ENCODE measurements at regions not wholly inside any gene's neighbourhood (a gene's known extent, or its start where the extent isn't known, plus 50 kb on each side); places are given as distances from the start of the nearest gene placed in this dataset.

DNA sequence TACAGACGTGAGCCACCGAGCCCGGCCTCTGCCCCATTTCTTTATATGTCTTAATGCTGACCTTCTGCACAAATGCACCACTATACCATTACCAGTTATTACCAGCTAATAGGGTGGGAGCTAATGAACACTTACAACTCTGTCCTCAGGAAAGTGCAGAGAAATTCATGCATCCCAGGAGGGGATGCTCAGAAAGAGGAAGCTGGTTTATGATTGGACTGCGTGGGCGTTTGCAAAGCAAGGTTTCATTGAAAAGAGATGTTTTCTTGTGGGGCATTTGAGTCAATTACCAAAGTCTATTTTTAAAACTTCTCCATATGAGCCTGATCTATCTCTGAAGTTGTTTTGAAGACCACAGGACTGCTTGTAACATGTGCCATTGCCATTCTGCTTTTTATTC lies 417.7 kb upstream of the CELF2 start:
- DNase-seq (ENCODE audit: low read depth): no peak

DNA sequence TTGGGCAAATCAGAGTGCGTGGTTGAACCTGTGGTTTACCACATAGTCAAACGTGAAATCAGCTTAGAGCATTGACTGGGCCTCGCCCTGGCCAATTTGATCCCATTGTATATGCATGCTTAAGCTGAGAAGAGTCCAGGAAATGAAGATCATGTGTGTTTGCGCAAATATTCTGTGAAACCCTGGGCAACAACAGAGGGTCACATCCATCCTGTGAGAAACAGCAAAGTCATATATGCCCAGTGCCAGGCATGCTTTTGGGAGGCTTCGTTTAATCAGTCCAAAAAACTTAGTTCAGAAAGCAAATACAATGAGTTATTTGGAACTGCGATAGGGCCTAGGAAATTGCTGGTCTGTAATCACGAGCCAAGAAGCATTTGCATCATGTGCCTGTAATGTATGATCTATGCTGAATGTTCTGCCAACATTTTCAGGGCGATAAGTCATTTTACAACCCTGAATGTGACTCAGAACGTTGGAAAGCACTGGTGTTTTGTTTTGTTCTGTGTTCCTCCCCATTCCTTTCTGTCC lies 412.1 kb upstream of the CELF2 start:
- DNase-seq (ENCODE audit: low read depth): peak; percentile 98

DNA sequence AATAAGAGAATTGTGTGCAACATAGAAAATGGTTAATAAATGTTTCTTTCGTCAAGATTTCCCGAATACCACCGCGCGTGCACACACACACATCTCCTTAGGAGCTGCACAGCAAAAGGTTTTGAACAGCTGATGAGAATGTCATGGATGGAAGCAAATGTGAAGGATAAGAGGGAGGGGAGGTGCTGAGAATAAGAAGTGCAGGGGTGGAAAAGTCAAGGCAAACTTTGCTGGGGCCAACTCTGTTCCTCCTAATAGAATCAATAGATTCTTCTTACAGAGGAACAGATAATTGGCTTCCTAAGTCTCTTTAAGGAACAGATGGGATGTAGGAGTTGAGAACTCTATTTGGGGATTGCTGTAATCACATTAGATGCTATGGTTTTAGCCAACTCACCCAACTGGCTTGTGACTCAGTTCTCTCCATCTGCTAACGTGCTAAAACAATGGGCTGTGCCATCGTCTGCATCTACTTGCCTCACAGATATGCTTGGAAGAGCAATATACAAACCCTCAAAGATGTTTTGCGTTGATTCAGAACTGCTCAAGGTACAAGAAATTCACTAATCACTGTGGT lies 408.2 kb upstream of the CELF2 start:
- no peak for DNase-seq (ENCODE audit: low read depth)

DNA sequence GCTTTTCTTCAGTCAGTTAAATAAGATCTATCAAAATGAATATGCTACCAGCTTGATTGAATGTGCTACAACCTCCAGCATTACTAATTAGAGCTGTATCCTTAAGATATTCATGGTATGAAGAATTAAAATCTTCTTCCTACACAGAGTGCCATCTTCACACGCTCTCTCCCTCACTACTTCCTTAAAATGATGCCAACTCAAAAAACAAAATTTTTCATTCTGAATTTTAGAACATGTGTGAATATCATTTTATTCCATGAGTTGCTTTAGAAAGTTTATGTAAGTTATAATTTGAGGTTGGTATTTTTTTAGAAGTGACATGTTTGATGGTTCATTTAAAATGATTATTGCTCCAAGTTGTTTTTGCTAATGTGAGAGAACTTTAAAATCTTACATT lies 407.5 kb upstream of the CELF2 start:
- DNase-seq (ENCODE audit: low read depth): no peak

DNA sequence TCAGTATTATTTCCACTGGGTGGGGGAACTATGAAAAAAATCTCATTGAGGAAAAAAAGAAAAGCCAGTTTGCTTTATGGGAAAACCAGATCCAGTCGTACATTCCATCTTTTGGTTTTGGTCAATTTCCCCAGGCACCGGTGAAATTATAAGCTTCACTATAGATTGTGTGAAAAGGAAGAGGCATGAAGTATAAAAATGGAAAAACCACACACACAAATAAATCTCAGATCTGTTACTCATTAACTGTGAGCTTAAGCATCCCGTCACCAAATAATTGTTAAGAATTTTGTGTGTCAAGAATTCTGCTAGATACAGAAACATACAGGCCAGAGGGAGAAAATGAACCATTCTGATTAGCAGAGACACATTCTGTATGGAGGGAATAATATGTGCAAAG lies 405.5 kb upstream of the CELF2 start:
- DNase-seq (ENCODE audit: low read depth): no peak

DNA sequence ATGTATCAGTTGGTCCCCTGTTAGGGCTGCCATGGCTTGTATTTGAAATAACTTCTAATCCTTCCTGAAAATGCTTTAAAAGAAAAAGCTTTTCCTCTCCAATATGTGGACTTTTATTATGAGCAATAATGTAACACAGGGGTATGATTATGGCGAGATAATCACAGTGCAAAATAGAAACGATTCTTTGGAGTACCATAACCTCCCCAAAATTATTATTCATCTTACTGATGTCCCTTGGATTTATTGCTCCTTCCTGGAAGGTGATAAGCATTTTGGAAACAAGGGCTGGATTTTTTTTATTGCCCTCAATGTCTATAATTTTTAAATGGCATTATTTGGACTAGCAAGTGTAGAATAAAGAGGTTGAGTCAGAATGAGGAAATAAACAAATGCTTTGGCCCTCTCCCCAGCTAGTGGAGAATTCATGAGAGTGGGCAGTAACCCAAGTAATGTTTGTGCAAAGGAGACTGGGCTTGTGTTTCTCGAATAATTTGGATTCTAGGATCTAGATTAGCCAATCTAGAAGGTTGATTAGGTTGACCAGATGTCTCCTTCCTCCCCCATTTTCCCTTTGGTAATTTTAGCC lies 403.9 kb upstream of the CELF2 start:
- peak; percentile 9 for DNase-seq (ENCODE audit: low read depth)

DNA sequence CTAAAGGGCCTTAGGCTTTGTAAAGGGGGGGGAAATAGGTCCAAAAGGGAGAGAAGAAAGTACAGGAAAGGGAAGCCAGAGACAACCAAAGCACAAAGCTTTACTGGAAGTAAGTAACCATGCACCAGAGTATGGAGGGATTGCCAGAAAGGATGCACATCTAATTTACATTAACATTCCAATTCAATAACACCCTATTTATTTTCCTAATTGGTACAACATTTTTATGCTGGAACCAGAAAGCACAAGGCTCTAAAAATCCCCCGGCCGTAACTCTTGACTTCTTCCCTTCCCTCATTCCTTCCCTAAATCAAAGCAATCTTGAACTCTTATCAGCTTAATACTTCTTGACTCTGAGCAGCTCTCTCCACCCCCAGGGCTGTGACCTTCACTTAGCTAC lies 400.0 kb upstream of the CELF2 start:
- no peak for DNase-seq (ENCODE audit: low read depth)

DNA sequence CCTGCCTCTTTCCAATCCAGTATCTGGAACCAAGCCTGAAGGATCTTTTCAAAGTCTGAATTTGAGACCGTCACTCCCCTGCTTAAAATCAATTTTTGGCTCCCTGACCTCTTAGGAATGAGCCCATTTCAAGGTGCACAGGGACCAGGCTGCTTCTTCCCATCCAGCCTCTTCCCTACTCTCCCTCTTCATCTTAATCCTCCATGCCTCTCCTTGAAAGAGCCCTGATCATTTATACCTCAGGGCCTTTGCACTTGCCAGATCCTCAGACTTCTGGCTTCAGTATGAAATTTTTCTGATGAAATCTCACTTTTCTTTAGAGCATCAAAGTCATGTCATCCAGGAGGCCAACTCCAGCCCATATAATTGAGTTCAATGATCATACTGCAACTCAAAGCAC lies 399.5 kb upstream of the CELF2 start:
- no peak for DNase-seq (ENCODE audit: low read depth)

DNA sequence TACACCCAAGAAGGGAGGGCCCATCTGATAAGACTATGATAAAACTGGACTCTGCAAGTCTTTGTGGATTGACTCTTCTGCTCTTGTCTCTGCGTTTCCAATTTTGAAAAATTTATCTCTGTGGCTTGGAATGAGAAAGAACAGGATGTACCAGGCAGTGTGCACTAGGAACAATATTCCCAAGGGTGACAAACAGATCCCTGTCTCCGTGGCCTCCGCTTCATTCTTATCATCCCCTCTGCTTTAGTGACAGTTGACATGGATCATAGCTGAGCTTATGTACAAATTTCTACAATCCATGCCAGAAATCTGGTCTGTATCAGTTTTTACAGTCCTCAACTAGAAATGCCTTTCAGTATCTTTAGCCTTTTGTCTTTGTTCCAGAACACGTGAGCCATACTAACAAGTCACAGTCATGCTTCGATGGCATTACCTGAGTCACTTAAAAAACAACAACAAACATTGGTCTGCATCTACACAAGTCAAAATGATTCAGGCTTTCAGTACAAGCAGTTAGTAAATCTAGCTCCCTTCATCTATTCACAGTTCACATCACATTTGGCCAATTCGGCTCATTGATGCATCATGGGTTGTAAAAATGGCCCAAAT lies 393.6 kb upstream of the CELF2 start:
- DNase-seq (ENCODE audit: low read depth): no peak

DNA sequence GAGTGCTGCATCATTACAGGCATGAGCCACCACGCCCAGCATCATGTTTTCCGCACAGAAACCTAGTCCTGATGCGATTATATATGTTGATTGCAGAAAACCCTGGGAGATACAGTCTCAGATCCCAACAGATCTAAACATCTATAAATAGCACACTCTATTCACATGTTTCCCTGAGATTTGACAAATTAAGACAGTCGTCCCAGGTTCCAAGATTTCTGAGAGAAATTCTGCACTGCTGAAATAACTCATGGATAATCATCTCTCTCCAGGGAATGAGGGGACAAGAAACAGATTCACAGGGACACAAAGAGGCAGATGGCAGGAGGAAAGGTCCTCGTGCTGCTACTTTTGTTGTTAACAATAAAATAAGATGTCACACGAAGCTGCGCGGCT lies 393.1 kb upstream of the CELF2 start:
- DNase-seq (ENCODE audit: low read depth): no peak

DNA sequence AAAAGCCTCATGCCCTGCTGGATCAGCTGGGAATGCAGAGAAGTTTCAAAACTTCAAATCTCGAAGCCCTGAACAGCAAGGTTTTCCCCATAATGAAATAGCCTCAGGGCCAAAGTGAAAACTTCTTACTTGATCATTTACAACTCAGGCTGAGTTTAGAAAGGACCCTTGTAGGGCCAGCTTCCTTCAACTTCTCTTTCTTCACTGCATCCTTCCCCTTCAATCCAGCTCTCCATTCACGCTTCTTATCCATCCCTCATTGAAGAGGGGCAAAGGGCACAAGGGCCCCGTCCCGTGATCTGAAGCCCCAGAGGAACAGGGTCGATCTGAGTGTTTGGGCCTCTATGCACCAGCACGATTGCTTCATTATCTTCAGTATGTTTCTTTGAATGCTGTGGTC lies 392.2 kb upstream of the CELF2 start:
- no peak for DNase-seq (ENCODE audit: low read depth)

DNA sequence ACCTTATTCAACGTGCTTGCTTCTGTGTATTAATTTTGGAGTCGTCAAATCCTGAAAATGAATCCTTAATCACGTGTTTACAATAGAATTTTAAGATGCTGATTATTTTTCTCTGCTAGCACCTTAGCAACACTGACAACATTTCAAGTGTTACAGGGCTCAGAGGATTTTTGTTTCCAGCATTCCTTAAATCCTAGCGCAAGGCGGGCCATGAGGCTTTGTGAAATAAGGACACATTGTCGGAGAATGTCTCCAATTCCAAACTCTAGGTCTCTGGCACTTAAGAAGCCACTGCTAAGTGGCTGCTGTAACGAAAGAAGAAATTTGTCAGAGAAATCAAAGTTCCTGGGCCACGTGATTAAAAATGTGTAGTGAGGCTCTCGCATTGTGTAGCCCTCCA lies 390.9 kb upstream of the CELF2 start:
- DNase-seq (ENCODE audit: low read depth): no peak

DNA sequence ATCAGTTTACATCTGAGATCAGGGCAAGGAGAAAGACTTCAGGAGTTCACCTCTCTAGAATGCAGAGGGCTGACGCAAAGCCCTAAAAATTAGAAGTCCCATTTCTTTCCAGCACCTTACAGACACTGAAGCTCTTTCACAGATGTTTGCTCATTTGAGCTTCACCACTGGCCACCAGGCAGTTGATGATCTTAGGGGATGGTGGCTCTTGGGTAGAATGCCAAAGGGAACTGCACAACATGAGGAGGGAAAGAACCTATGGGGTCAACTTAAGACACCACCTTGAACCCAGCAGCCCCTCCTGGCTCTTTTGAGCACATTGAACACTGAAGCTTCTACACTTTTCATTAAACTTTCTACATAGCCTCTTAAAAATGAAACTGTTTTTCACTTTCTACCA lies 390.3 kb upstream of the CELF2 start:
- no peak for DNase-seq (ENCODE audit: low read depth)

DNA sequence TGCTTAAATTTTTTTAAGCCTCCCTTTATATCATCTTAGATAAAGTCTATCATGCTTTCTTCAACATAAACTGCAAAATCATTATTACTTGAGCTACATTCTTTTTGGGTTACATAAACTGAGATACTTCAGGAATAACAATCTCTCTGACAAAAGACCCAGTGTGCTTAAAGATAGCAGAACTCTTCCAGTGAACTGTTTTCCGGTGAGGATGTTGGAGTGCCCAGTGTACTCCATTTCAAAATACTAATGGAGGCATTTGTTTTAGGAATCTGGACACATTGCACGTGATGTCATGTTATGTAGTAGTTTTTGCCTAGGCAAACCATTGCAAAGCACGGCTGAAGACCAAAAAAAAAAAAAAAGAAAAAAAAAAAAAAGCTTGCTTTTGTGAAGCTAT lies 388.2 kb upstream of the CELF2 start:
- no peak for DNase-seq (ENCODE audit: low read depth)

DNA sequence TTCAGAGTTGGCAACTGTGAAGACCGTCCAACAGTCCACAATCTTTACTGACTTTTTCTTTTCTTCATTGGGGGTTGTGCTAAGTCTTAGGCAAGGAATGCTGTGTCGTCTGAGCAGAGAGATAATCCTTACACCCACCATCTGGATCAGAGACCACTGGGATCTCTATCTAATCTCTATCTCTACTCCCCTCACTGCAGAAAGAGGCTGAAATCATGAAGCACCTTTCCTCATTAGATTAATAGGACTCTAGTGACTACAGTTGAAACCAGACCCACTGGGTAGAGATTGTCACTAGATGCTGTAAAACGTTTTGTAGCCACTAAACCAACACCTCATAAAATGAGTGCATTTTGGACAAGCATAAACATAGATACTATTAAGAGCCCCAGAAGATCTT lies 387.4 kb upstream of the CELF2 start:
- no peak for DNase-seq (ENCODE audit: low read depth)

DNA sequence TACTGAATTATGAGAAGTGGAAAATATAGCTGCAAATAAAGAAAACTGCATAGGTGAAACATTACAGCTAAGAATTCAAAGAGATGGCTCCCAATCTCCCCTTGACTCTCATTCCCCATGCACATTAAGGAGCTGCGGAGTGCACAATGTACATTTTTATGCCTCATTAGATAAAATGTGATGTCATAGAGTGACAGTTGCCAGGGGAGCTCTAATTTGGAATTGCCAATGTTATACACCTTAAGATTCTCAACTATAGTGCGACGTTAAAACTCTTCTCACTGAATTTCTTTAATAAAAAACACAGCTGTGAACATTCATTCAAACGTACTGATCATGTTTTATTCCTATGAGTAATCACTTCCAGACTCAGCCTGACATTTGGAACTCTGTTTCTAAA lies 386.9 kb upstream of the CELF2 start:
- no peak for DNase-seq (ENCODE audit: low read depth)

DNA sequence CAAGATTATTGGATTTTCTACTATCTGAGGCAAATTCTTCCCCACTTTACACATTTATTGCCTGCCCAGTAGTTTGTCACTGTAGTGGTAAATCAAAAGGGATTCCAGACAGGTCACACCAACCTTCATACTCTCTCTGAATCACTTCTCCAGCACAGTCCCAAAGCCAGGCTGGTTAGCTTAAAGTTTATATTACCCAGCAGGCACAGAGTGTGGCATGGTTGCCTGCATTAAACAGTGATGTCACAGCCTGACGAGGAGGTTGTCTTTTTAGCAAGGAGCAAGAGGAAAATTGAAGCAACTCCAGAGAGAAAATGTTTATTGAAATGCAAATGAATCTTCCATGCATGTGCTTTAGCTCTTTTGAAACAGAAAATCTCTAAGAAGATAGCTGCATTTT lies 375.5 kb upstream of the CELF2 start:
- DNase-seq (ENCODE audit: low read depth): no peak

DNA sequence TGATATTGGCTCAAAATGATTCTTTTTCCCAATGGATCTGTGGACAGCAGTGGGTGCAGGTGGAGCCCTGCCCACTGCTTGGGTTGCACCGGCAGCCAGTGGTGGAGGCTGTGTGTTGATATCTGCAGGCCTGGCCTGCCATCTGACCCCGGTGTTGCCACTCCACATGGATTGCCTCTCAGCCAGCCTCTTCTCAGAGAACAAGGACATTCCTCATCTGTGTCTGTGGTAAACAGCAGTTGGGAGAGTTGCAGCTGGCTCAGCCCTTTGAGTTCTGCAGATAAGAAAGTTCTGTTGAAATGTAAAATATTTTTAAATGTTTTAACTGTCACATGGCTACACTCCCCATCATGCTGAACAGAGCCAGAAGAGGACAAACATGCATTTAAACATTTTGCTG lies 374.9 kb upstream of the CELF2 start:
- no peak for DNase-seq (ENCODE audit: low read depth)

DNA sequence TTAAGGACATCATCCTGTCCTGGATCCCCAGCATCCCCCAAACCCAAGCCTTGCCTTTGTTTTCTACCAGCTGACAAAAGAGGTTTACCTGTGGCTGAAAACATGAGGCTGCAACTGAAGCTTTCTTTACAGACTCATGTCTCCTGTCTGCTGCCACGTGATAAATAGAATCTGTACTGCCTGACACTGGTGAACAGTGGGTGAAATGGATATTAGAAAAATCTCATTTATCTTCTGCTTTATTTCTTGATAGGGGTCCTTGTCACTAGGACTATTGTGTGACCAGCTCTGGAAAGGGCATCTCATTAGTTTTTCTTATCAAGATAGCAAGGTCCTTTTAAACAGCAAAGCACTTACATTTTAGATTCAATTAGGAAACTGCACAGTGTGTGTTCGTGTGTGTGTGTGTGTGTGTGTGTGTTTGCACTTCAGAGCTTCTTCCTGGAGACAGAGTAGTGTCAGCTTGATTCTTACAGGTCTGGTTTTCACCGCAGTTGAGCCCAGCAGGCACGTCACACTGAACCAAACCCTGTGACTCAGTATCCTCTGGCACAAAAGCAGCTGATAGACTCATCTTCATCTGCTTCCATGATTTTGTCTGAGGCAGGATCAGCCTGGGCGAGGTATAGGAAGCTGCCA lies 373.5 kb upstream of the CELF2 start:
- DNase-seq (ENCODE audit: low read depth): no peak

DNA sequence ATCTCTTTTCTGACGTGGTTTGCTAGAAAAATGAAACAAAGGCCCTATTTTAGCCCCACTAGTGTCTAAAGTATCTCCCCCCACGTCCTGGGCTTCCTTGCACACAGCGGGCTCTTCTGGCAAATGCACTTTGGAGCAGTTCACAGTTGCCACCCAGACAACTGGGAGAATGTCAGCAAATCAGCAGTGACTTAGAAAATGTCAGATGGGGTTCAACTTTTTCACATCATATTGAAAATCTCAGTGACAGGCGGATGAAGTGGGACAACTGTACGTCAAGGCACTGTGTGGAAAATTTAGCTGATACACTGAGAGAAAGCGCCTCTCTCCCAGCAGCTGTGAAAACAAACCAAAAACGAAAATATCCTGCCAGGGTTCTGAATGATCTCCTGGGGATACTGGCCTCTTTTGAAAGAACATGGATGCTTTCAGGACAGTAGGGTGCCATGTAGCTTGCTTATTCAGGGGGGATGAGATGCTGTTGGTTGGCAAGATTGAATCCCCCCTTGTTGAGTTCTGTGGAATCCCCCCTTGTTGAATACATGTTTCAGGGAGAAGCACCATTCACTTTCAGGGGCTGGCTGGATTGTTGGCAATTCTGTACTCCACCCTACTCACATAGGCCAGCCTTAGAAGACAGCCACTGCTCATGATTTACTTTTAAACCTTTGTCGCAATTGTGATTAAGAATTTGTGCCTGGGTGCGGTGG lies 372.8 kb upstream of the CELF2 start:
- DNase-seq (ENCODE audit: low read depth): no peak

DNA sequence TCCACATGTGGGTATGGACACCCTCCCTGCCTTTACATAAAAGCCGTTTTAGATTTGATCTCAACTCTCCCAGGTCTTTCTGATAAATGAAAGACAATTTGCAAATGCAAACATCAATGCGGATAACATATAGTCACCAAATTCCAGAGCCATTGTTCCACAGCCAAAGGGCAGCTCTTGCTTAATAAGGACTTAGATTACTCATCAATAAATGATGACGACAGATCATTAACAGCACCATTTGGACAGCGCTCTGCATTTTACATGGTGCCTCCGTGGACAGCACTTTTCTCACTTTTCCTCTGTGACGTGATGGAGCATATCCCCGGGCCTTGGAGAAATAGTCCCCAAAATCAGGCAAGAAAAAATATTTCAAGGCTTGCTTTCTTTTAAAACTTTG lies 370.3 kb upstream of the CELF2 start:
- DNase-seq (ENCODE audit: low read depth): no peak

DNA sequence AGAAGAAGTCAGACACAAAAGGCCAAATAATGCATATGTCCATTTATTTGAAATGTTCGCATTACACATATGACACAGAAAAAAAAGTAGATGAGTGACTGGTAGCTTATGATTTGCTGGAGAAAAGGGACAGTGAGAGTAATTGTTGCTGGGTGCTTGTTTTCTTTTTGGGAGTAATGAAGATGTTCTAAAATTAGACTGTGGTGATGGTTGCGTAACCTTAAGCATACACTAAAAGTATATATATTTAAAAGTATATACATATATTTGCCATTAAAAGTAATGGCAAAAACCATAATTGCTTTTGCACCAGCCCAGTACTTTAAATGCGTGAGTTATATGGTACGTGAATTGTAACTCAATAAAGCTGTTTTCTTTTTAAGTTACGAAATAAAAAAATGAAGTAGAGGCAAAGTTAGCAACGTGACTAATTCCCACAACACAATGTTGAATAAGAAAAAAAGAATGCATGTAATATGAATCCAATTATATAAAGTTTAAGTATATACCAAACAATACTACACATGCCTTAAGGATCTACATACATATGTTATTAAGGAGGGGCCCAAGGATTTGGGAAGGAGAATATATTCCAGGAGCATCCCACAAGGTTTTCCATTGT lies 360.4 kb upstream of the CELF2 start:
- DNase-seq (ENCODE audit: low read depth): no peak

Measured in fibroblast of the conjunctiva (primary cell).